ENCODE measurements at regions not wholly inside any gene's neighbourhood (a gene's known extent, or its start where the extent isn't known, plus 50 kb on each side); places are given as distances from the start of the nearest gene placed in this dataset.
"Not testable (repeated sequence)": the region's sequence is repeated elsewhere in the genome, so short reads cannot be mapped to it uniquely, and the experiment has no call there.

DNA sequence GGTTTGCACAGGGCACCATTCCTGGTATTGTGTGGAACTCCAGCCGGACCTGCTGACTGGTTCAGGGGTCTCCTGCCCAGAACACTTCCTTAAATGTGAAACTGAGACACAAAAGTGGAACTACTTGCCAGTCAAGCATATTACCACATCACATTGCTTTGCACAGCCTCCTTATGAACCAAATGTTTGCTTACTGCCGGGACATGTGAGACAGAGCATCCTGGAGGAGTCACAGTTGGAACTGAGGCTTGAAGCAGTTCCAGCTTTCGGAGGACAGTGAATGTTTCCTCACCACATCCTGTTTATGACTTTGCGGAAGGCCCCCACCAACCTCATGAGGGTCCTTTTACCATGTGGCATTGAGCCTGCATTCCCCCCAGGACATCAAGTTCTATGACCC is 105.8 kb upstream of the ARHGAP42 start:
- DNase-seq (ENCODE audit: low read depth, low spot score): no peak

- DNase-seq (ENCODE audit: low read depth, low spot score): no peak
Measured at GRCh38 chr11:100584201-100584985, 102.7 kb upstream of the ARHGAP42 start.

GRCh38 chr11:100585728-100586127 is 101.4 kb upstream of the ARHGAP42 start:
- DNase-seq (ENCODE audit: low read depth, low spot score): no peak

DNA sequence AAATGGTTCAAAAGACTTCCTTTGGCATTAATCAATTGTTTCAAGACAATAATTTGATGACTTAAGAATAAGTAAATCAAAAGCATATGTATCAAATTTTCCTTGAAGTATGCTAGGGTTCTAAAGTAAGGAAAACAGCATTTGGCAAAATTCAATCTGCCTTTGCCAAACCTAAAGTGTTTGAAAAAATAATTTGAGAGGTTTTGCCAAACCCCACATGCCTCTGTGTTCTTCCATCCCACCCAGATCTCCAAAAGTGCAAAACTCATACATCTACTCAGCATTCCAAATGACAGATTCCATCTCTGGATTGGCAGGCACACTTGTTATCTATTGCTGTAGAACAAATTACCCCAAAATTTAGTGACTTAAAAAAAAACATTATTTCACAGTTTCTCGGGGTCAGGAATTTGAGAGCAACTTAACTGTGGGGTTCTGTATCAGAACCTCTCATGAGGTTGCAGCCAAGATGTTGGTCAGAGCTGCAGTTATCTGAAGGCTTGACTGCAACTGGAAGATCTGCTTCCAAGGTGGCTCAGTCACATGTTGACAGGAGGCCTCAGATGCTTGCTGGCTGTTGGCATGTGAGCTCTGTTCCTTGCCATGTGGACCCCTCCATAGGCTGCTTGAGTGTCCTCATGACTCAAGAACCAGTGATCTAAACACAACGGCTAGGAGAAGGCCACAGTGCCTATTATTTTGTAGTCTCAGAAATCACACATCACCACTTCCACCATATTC is 100.6 kb upstream of the ARHGAP42 start:
- no peak for DNase-seq (ENCODE audit: low read depth, low spot score)

DNA sequence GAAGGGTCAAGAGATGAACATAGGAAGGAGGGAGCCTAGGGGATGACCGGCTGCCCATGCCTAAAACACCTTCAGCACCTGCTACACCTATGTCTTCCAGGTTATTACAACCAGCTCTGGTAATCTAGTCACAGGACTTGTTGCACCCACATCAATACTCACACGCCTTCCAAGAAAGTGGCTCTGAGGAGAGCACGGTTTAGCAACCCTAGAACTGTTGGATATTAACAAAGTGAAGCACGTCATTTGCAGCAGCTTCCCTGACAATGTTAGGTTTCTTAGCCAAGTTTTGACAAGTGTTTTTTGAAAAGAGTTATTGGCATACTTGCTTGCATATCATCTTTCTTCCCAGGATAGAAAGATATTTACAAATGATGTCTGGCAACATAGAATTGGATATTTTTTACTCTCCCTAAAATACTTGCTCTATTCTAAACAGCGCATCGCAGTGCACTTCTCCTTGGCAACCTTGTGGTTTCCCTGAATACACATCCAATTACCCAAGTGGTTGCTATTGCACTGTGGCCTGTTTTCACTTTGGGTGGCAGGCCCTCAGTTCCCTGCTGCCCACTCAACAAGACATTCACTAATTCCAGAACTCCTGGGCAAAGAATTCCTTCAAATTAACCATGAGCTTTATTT is 94.3 kb upstream of the ARHGAP42 start:
- no peak for DNase-seq (ENCODE audit: low read depth, low spot score)

DNA sequence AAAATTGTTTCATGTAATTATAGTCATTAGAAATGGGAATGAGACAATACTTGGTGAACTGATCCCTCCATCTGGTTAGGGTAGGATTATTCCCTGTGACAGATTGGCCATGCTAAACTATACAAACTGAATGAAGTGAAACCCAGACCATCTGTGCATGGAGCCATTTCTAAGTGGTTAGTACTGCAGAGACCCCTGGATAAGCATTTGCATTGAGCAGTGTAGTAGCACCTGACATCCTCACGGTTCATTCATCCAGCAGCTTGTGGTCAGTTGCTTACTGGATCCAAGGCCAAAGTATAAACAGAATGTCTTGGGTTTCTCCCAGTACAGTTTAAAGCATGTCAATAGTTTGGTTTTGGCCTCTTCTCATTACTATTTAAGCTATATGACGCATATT is 93.8 kb upstream of the ARHGAP42 start:
- DNase-seq (ENCODE audit: low read depth, low spot score): no peak

- DNase-seq (ENCODE audit: low read depth, low spot score): no peak
Measured at GRCh38 chr11:100594320-100594719, 92.8 kb upstream of the ARHGAP42 start.

DNA sequence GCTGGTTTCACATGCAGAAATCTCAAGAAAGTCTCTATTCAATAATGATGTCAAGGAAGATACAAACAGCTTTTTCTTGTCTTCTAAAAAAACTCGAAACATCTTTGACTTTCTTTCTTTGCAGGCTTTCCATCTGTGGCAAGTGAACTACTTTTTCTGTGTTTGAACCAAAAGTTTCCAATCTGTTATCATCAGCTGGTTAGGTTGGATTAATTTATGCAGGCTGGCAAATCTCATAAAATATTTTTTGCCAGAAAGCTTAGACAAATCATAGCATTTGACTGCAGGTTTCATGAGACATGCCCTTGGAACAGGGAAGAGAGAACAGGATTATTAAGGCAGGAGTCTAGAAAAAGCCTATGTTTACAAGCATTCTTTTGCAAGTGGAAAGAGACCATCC is 86.1 kb upstream of the ARHGAP42 start:
- DNase-seq (ENCODE audit: low read depth, low spot score): no peak

GRCh38 chr11:100602716-100603115 is 84.4 kb upstream of the ARHGAP42 start:
- no peak for DNase-seq (ENCODE audit: low read depth, low spot score)

DNA sequence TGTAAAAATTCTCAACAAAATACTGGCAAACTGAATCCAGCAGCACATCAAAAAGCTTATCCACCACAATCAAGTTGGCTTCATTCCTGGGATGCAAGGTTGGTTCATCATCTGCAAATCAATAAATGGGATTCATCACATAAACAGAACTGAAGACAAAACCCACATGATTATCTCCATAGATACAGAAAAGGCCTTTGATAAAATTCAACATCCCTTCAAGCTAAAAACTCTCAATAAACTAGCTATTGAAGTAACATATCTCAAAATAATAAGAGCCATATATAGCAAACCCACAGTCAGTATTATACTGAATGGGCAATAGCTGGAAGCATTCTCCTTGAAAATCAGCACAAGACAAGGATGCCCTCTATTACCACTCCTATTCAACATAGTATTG is 79.3 kb upstream of the ARHGAP42 start:
- not testable (repeated sequence) for DNase-seq (ENCODE audit: low read depth, low spot score)

DNA sequence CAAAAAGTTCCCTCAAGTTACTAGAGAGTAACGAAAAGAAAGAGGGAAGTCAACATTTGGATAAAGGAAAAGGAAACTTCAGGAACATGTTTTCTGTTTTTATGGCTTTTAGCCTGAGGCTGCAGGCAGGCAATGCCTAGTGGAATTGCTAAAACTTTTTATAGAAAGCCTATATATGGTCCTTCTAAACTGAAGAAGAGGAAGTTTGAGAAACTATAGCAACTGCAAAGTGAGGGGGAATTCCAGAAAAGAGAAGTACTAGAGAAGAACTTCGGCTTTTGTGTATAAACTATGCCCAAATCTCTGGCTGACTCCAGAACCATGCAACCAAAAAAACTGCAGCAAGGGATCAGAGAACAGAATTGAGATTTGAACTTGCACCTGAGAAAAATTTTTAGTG is 74.3 kb upstream of the ARHGAP42 start:
- DNase-seq (ENCODE audit: low read depth, low spot score): no peak

DNA sequence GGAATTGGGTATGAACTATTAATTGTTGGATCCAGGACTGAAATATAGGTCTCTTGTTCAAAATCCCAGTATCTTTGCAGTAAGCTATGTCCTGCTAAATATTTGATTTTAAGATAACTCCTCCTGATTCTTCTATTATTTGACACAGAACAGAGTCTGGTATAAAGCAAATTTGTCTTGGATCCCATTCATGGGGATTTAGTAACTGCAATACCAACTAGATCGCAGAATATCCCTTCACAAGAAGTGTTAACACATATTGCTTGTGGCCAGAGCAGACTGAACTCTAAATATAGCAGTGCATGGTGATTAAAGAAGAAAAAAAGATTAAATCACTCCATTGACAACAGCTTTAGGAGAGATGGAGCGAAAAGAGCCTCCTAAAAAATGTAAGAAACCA is 68.2 kb upstream of the ARHGAP42 start:
- no peak for DNase-seq (ENCODE audit: low read depth, low spot score)

GRCh38 chr11:100619484-100619883 is 67.6 kb upstream of the ARHGAP42 start:
- DNase-seq (ENCODE audit: low read depth, low spot score): peak; percentile 12

- DNase-seq (ENCODE audit: low read depth, low spot score): no peak
Measured at GRCh38 chr11:100622404-100622803, 64.7 kb upstream of the ARHGAP42 start.

DNA sequence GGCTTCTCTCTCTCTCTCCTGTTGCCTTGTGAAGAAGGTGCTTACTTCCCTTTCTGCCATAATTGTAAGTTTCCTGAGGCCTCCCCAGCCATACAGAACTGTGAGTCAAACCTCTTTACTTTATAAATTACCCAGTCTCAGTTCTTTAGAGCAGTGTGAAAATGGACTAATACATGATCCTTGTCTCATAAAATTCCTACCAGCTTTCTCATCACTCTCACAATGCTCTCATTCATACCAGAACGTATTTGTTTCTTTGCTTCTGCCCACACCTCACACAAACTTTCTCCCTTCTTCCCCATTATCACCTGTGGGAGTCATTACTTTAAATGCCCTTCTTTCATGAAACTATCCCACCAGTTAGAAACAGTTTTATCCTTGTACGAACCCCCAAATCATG is 62.7 kb upstream of the ARHGAP42 start:
- no peak for DNase-seq (ENCODE audit: low read depth, low spot score)

DNA sequence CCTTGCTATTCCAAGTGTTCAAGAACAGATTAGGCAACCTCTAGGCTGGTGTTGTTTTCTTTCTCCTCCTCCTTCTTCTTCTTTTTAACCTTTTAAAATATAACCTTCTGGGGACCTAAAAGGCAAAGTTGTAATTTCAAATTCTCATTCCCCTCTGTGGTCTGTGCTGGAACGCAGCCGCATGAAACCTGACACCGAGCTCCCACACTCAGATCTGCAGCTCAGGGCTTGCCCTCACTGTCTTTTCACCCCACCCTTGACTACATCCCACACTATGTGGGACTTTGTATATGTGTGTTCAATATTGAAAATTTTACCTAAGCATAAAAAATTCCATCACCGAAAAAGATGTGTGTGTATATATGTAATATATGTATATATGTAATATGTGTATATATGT is 62.0 kb upstream of the ARHGAP42 start:
- DNase-seq (ENCODE audit: low read depth, low spot score): no peak

GRCh38 chr11:100629671-100630070 is 57.4 kb upstream of the ARHGAP42 start:
- no peak for DNase-seq (ENCODE audit: low read depth, low spot score)

DNA sequence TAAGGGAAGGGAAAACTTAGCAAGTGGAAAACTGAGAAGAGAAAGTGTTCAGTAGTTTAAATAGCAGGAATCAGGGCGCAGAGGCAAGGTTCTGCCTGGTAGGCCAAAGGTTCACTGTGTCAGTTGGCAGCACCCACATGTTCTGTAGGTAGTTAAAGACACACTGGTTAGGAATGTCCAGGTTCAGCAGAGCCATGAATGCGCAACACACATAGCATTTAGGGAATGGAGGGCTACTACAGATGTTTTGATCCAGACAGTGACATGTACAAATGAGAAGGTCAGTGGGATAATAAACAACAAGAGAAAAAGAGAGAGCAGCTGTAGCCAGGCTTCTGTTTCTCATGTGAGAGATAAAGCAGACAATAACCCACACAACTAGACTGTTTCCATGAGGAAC is 56.2 kb upstream of the ARHGAP42 start:
- no peak for DNase-seq (ENCODE audit: low read depth, low spot score)

- no peak for DNase-seq (ENCODE audit: low read depth, low spot score)
Measured at GRCh38 chr11:100631316-100631715, 55.8 kb upstream of the ARHGAP42 start.

- no peak for DNase-seq (ENCODE audit: low read depth, low spot score)
Measured at GRCh38 chr11:100632941-100633452, 54.1 kb upstream of the ARHGAP42 start.

DNA sequence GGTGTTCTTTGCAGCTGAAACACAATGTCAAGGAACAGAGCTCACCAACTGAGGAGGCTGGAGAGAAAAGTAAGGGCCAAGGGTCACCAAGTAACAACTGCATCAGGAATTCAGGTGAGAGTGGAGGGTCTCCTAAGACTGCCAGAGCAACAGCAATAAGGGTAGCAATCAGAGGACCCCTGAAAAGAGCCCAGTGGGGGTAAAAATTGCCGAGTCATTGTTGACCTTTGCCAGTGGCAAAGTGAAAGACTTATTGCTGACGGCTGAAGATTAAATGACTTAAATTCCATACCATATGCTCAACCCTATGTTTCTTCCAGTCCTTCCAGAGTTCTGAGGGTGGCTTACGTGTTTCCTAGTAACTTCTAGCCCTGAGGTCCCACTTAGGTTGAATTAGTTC is 51.9 kb upstream of the ARHGAP42 start:
- no peak for DNase-seq (ENCODE audit: low read depth, low spot score)

GRCh38 chr11:100636536-100636935 is 50.6 kb upstream of the ARHGAP42 start:
- no peak for DNase-seq (ENCODE audit: low read depth, low spot score)

All from iPS DF 19.7 (cell line).